Upper lobe of left lung (tissue), 4 donors: ENCODE measurements at regions not wholly inside any gene's neighbourhood (a gene's known extent, or its start where the extent isn't known, plus 50 kb on each side); places are given as distances from the start of the nearest gene placed in this dataset.

Source experiments
- POLR2A ChIP-seq, 4 donors: fragments of 450-650 bp; IDR thresholded peaks; one replicate each; pipeline ENCODE4 v1.5.1; 2016 to 2017; ENCODE audit warnings: antibody characterized with exemption in 4 of 4, mild to moderate bottlenecking in 2 of 4
- TF ChIP-seq, protein P1 (sequence below), 6 experiments: fragments of 450-650 bp in 4 of 6; fragments of 200-600 bp in 2 of 6; sonication (generic) in 2 of 6; IDR thresholded peaks; one replicate each; pipeline ENCODE4 v1.5.1; 2016 to 2019; ENCODE audit warnings: antibody characterized with exemption in 6 of 6

DNA sequence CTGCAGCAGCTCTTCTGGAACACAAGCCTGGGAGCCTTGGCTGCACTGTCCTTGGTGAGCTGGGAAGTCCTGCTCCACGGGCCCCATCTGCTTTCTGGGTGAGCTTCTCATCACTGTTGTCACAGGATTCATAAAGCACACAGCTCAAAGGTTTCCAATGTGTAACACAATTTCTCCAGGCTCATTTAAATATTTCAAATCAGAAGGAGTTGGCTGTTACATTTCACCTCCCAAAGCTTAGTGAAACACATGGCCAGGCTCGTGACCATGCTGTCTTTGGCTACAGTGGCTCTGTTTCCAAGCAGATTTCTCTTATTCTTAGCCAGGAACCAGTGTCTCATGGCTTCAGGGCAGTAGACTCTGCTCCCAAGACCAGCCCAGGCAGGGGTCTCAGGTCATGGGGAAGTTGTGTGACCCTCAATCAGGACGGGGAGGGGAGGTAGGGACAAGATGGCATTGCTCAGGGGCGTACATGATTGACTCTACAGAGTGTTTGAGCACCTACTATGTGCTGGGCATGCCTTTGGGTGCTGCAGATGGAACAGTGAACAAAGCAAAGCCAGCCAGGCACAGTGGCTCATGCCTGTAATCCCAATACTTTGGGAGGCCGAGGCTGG is 353.0 kb downstream of the NPHP4 start:
- no peak for TF ChIP-seq POLR2A (IDR thresholded peaks at IDR 0.05)
- TF ChIP-seq, protein P1, sequence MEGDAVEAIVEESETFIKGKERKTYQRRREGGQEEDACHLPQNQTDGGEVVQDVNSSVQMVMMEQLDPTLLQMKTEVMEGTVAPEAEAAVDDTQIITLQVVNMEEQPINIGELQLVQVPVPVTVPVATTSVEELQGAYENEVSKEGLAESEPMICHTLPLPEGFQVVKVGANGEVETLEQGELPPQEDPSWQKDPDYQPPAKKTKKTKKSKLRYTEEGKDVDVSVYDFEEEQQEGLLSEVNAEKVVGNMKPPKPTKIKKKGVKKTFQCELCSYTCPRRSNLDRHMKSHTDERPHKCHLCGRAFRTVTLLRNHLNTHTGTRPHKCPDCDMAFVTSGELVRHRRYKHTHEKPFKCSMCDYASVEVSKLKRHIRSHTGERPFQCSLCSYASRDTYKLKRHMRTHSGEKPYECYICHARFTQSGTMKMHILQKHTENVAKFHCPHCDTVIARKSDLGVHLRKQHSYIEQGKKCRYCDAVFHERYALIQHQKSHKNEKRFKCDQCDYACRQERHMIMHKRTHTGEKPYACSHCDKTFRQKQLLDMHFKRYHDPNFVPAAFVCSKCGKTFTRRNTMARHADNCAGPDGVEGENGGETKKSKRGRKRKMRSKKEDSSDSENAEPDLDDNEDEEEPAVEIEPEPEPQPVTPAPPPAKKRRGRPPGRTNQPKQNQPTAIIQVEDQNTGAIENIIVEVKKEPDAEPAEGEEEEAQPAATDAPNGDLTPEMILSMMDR (IDR thresholded peaks at IDR 0.05): no peak
